AG08395 (cell line): ENCODE measurements at regions not wholly inside any gene's neighbourhood (a gene's known extent, or its start where the extent isn't known, plus 50 kb on each side); places are given as distances from the start of the nearest gene placed in this dataset.

Experiments
- DNase-seq: peaks from one replicate; pipeline ENCODE4 v3.0.0; 2012; ENCODE audit warnings: mixed read lengths, low spot score

DNA sequence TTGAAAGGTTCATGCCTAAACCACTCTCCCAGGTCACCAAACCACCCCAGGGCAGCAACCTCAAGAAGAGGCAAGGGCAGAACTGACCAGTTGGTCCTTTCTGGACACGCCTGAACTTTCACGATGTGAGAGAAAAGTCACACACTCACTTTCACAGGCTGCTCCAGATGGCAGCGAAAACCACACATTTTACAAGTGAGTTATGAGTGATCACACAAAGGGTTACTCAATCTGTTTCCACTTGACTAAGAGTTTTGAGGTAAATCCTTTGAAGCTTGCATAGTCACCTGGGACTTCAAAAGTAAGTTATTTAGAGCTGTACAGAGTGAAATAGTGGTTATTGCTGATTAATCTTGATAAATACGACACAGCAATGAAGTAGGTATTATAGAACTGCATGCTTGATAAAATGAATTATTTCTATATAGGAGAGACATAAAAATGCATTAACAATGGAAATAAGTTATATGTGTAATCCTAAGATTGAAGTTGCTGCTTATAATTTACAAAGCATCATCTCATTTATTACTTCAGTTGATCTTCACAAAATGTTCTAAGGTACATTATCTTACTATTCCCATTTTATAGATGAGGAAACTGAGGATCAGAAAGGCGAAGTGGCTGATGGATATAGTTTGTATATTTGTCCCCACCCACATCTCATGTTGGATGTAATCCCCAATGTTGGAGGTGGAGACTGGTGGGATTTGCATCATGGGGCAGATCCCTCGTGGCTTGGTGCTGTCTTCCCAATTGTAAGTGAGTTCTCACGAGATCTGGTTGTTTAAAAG lies 103.0 kb upstream of the KLF3 start:
- no peak for DNase-seq

DNA sequence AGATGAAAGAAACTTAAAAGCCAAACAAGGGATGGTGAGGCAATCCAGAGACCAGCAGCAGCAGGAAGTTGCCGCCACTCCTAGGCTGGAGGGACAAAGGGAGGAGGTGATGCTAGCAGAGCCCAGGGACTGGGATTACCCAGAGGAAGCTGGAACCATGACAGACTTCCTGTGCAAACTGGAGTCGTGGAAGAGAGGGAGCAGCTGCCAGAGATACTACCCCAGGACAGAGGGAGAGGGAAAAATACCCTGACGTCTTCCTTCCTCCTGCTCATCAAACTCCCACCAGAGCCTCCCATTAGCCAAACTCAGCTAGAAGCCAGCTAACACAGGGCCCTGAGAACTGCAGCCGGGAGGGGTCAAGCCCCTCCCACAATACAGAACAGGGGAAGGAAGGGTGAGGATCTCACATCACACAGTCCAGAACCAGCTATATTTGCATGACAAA lies 101.2 kb upstream of the KLF3 start:
- DNase-seq, result peak; percentile 30

DNA sequence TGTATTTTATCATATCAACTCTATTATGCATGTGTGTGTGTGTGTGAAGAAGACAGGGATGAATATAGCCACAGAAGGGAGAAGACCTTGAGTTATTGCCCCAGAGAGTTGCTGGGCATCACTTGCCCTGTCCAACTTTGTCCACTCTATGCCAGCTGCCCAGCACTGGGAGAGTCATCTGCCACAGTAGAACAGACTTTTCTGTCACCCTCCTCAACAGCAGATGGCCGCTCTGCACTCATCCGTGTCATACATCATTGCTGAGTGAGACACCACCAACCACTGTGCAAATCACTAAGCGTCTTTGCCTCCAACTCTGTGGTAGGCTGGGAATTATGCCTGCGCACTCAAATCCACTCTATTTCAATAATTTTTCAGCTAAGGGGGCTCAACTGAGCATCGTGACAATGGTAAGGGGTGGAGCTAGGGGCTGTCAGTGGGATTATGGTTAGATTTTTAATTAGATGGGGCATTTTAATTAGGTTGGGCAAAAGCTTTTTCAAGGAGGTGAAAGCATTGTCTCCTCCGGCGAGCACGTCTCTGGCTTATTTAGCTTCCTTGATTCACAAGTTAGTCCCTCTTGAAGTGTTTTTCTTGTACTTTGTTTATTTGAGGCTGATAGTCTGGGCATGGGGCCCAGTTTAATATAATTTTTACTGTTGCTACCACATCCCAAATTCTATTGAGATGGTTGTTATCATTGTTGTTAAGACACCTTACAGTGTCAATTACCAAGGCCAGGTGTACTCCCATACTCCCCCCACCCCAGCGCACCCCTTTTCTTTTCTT lies 100.1 kb upstream of the KLF3 start:
- DNase-seq, result no peak

DNA sequence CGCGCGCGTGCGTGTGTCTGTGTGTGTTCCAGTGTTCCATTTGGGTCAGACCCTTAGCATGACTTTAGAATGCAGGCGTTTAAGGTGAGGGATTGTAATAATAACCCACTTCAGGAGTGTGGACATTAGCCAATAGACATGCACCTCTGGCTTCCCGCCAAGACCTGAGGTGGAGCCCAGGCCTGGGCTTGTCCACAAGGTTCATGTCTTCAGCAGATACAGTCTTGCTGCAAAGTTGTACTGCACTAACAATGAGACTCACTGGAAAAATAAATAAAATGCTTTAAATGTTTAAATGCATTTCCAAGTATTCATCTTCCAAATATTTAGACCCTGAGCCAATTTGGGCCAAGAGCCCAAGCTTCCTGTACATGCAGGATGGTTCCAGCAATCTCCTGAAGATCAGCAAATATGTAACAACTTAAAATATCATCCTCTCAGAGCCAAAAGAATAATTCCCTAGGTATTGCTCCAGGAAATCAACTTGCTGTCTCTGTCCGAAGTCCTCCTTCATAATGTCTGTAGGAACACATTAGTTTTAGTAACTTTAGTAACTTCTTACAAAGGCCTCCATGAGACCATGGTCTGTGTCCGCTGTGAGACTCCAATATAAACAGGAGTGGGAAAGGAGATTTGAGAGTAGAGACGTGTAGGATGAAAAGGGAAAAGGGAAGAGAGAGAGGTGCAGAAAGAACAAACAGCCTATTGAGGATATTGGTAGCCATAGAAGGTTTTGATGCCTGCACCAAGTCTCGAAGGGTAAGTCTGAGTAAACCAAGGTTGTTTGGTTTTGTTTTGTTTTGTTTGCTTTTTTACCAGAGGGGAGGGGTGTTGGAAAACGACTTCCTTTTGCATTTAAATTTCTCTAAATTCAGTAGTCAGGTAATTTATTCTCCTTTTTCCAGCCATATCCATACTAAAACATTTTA lies 98.5 kb upstream of the KLF3 start:
- peak; percentile 63 for DNase-seq

DNA sequence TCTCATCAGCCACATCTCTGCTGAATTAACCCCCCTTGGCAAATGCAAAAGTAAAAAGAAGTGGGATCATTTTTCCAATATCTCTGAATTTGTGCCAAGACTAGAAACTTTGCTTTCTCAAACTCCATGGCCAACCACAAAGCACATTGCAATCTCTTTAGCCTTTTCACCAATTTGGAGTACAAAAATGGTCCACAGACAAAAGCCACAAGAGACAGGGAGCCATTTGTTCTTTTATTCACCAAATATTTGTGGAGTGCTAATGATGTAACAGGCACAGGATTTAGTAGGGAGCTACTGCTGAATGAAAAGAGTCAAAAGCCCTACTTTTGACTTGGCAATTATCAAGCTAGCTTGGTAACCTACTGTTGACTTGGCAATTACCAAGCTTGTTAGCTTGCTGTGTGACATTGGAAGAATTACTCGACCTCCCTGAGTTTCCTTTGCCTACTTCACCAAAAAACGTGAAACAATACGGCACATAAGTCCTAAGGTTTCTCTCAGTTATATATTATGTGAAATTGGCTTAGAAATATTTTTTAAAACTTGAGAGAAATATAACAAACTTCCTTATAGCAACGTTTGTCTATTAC lies 97.1 kb upstream of the KLF3 start:
- DNase-seq, result no peak

DNA sequence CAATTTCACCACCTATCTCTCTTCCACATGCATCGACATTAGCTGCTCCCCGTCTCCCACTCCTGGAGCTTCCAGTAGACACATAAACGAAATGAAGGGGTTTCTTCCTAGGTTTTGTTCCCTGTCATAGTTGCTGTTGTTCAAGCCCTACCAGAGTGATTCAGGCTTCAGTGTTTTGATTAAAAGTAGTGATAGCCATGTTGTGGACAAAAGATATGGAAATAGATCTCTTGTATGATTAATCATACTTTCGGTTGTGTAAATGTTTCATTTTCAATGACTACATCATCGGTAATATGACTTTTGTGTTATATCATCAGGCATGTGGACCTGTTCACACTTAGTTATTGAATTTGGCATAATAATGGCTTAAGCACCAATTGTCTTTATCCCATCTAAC lies 96.5 kb upstream of the KLF3 start:
- no peak for DNase-seq

DNA sequence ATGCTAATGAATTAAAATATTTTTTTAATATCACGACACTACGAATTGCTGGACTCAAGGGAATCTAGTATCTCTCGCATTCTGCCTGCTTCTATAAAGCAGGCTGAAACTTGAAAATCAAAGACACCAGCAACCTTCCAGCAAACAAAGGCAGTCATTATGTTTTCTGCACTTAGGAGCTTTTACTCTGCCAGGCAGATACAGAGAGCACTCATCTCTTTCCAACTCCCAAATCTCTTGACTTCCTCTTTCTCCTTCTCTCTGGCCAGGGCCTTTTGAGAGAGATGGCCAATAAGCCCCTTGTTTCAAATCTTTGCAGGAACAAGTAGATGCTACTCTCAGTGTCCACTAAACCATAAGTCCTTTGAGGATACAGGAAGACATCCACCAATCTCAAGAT lies 95.2 kb upstream of the KLF3 start:
- DNase-seq, result no peak

DNA sequence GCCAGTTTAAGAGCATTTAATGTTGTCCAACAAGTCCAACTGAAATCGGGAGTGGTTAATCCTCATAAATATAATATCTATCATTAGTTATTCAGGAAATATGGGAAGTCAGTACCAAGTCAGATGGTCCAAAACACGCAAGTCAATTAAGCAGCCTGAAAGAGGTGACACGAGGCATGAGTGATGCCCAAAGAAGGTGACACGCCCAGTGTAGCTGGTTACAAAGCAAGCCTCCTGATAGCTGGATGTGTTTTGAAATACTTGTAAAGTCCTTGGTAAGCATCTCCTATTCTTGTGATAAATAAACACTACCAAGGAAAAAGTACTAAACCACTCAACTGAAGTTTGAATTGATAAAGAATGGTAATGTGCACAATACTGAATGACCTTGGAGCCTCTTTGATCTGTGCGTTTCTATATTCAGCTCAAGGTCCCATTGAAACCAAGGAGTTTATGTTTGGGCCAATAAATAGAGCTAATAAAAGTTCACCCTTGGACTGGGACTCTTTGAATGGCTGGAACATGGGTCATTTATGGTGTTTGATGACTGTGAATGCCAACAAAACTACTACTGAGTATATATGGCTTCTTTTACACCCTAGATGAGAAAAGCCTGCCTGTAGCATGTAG lies 93.2 kb upstream of the KLF3 start:
- DNase-seq, result no peak

DNA sequence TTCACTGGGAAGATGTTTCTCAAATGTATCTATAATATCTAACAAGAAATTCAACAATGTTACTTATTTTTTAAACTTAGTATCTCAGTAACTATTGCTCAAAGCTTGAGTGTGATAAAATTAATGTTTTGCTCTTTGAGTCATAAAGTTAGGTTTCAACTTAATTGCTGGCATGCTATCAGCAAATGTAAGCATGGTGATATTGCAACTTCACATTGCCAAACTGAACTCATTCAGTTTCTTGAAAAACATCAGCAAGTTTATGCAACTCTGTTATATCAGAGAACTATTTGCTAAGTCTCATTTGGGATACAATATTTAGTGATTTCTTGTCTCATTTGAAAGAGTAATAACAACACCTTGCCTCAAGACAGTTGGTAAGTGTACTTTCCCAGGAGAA lies 91.2 kb upstream of the KLF3 start:
- no peak for DNase-seq

DNA sequence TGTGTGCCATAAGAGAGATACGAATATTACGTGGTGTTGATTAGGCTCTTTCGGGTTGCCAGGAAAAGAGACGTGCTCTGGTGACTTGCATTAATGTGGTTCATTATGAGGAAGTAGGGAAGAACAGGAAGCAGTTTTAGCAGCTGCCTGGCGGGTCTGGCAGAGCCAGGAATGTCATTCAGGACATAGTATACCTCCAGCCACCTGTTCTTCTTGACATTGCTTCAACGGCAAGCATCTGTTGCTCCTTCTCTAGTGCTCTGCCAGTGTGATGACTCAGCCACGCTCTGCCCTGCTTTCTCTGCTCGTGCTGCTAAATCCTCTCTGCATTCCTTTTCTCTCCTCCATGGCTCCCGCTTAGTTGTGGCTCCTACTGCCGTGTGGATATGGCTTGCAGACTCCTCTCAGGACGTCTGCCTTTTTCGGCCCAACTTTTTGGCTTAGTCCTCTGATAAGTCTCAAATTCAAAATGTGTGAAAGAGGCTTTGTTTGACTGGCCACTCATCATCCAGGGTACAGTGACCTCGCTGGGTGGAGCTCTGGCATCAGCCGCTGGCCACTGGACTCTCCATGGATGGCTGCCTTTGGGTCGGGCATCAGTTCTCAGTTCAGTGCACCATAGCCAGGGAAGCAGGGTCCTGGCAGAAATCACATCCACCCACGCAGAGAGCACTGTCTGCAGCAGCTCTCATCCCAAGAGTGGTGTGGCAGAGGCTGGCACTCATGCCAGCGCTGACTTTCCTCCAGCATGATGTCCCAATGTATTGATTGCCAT lies 89.3 kb upstream of the KLF3 start:
- no peak for DNase-seq

DNA sequence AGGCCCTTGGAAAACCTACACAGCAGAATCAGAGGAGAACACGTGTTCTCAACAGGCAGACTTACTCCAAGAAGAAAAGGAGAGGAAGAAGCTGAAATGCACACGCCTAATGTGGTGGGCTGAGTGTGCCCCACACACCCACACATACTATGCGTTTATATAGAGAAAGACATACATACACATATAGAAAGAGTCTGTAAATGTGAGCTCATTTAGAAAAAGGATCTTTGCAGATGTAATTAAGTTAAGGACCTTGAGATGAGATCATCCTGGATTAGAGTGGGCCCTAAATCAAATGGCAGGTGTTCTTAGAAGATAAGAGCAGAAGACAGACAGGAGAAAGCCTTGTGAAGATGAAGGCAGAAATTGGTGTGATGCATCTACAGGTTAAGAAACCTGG lies 87.2 kb upstream of the KLF3 start:
- DNase-seq, result no peak

DNA sequence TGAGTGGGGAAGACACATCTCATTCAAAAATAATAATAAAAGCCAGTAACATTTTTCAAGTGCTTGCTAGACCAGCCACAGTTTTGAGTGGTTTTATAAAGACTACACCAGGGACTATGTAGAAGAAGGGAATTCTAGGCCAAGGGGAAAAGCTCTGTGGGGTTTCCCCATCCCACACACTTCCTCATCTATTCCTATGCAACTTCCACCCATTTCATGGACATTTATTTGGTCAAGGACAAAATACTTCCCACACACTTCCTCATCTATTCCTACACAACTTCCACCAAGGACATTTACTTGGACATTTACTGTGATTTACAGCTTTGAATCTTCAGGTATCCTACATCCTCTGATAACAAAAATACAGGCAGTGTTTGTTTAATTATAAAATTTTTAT lies 86.5 kb upstream of the KLF3 start:
- no peak for DNase-seq

DNA sequence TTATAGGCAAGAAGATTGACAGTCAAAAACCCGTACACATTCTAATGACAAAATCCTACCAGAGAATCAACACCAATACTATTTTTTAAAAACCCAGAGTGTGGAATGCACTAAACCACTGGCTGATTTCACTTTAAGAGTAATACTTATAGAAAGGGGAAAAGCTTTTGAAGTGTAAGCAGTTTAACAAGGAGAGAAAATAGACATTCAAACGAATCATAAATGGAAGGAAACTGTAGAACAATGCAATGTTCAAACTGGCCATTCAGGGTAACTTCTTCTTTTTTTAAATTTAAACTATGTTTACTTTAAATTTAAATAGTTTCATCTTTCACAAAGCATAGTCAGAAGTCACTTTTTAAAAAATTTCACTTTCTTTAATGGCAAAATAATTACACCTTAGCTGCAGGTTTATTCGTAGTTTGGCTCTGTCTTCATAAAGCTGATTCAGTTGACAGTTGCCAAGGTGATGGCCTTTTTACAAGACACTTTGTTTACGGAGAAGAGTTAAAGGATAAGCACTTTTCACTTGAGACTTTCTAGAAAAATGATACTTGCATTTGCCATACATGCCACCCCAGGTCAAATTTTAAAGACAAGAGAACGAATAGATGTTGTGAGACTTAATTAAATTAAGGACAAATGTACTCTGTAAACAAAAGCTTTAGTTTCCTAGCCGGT lies 82.4 kb upstream of the KLF3 start:
- no peak for DNase-seq

DNA sequence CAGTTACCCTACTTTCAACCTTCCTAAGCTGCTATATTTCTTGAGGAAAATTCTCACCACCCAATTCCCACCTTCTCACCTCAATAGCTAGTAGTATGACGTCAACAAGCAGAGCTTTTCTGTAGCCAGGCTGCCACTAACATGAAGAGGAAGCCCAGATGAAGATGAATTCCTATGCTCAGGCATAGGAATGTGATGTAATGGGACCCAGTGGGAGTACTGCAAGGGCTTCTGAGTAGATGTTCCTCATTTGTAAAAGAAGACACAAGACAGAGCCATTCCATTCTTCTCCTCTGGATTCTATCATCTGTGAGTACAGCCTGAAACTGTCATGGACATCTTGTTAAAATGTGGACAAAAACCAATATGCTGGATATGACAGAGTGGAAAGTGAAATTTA lies 81.6 kb upstream of the KLF3 start:
- DNase-seq, result no peak

DNA sequence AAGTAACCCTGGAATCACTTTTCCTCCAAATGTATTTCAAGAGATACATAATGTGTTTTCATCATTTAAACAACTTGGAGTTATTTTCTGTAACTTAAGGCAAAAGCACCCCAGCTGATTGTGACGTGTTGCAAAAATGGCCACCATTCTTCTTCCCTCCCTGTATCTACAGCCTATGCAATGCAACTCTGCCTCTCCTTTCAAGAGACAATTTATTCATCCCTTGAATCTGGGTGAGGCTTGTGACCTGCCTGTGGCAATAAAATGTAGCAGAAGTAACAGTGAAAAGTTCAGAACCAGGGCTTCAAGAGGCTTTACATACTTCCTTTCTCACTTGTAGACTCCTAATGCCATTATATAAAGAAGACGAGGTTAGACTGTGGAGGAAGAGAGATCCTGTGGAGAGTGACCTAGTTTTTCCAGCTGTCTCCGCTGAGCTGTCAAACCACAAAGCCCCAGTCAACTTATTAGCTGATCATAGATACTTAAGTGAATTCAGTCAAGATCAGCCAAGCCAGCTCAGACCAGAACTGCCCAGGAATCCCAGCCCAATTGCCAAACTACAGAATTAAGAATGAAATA lies 81.0 kb upstream of the KLF3 start:
- DNase-seq, result no peak

DNA sequence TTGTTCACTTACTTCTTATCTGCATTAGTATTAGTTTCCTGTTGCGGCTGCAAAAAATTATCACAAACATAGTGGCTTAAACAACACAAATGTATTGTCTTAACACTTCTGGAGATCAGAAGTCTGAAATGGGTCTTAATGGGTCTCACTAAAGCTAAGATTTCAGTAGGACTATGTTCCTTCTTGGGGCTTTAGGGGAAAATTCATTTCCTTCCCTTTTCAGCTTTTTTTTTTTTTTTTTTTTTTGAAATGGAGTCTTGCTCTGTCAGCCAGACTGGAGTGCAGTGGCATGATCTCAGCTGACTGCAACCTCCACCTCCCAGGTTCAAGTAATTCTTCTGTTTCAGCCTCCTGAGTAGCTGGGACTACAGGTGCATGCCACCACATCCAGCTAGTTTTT lies 78.1 kb upstream of the KLF3 start:
- no peak for DNase-seq

DNA sequence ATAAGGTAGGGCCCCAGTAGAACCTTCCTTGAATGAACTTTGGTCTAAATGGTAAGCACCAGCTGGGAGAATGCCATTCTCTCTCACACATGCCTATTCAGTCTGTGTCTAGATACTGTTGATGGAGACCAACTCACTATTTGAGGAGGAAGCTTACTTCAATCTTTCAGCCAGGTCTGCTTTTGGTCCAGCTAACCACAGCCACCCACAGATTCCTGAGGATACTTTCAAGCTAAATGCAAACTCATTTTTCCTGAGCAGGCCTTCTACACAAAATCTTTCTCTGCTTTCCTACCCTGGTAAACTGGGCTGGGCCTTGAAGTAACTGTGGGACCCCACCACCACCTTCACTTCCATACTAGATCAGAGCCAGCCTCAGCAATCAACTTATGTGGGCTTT lies 76.9 kb upstream of the KLF3 start:
- no peak for DNase-seq

DNA sequence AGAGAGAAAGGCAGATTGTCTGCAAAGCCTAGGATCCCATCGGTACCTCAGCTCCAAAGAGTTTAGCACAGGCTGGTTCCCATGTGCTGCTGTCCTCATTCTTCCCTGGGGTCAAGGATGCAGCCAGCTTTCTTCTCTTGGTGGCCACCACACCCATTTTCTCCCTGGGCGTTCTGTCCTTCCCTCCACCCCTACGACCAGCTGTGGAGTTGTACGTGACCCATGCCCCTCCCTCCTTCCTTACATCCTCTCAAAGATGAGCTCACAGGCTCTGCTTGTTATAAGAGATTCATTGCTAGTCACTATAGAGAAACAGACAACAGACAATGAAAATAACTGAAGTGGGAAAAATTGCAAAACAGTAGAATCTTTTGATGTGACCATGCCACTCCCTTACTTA lies 74.0 kb upstream of the KLF3 start:
- no peak for DNase-seq

DNA sequence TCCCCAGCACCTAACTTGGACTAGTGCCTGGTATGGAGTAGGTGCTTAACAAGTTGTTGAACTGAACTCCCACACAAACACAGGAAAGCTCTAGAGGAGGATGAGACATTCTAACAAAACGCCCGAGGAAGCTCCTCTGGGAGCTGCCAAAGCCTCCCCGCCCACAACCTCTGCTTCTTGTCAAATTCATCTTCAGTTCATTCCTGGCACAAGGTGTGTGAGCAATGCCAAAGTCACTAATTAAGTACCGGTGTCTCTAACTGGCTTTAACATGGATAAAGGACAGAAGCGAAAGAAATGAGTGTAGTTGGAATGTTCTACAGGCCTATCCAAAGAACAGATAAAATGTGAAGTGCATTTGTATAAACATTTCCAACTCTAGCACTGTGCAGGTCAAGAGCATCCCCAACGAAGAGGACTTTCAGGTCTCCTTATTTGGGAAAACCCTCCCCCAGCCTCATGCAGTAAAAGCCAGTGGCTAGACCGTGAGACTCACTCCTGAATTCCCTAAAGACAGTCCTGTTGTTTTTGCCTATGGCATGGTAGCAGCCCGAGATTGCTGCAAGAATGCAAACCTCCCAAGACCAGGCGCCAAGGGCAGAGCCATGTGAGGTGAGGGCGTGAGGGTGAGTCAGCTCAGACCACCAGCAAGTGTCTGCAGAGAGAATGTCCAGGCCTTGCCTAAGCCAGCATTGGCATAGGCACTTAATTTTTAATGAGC lies 72.2 kb upstream of the KLF3 start:
- DNase-seq, result no peak
